ENCODE measurements at regions not wholly inside any gene's neighbourhood (a gene's known extent, or its start where the extent isn't known, plus 50 kb on each side); places are given as distances from the start of the nearest gene placed in this dataset.
"Not testable (repeated sequence)": the region's sequence is repeated elsewhere in the genome, so short reads cannot be mapped to it uniquely, and the experiment has no call there.

DNA sequence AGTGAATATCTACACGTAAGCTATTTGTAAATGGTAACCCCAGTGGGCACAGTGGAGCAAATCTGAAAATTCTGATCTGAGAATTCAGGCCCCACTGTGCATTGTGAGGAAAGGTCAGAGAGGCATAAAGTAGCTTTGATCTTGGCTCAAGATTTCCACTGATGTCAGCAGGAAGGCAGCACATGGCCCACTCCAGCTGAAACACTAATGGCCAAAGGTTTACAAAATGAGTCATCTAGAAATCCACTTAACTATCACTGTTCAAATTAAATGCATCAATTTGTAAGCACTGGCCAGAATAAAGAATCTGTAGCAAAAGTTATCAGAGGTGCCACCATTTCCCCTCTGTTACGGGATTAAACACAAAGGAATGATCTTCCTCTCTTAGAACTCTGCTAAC is 191.6 kb downstream of the C9orf152 start:
- DNase-seq (no peak), ATAC-seq (ENCODE audit: low read depth) (no peak)
- intact Hi-C loops (cut with micrococcal nuclease), result no loop called here
- TF ChIP-seq CTCF (IDR thresholded peaks at IDR 0.05) (no peak), EZH2 (IDR thresholded peaks at IDR 0.05; ENCODE audit: borderline replicate concordance, insufficient read depth, low read depth, low read length, poor library complexity, severe bottlenecking) (no peak)
- Histone ChIP-seq H3K9me3 (ENCODE audit: control extremely low read depth in 1 of 3, control insufficient read depth in 2 of 3, insufficient read depth in 1 of 3, low read length in 2 of 3) (no peaks in the 10 kb centered on the region), H4K20me1 (ENCODE audit: control insufficient read depth, insufficient read depth, low read length, poor library complexity, severe bottlenecking) (no peaks in the 10 kb centered on the region), H3K9ac (ENCODE audit: low read length) (no peak overlapping the region), H3K79me2 (ENCODE audit: control insufficient read depth, insufficient read depth, low read length) (no peaks in the 10 kb centered on the region), H3K27ac (ENCODE audit: low read length in 2 of 2) (no peak overlapping the region), H3K27me3 (replicated peaks in 1 of 4; ENCODE audit: control extremely low read depth in 1 of 4, control insufficient read depth in 3 of 4, insufficient read depth in 4 of 4, low read length in 3 of 4) (no peaks in the 10 kb centered on the region), H3K4me3 (ENCODE audit: control extremely low read depth in 1 of 5, extremely low read depth in 1 of 5, insufficient read depth in 1 of 5, low read depth in 2 of 5, low read length in 4 of 5) (no peak overlapping the region), H3K36me3 (replicated peaks in 1 of 2; ENCODE audit: control extremely low read depth in 1 of 2, control insufficient read depth in 1 of 2, extremely low read depth in 1 of 2, insufficient read depth in 2 of 2, low read length in 1 of 2) (no peaks in the 10 kb centered on the region), H3K4me1 (ENCODE audit: control insufficient read depth in 2 of 2, insufficient read depth in 2 of 2, low read length in 2 of 2) (no peaks in the 10 kb centered on the region), H2AFZ (ENCODE audit: insufficient read depth, low read depth, low read length, poor library complexity, severe bottlenecking) (no peak overlapping the region), H3K4me2 (replicated peaks; ENCODE audit: low read depth, low read length, poor library complexity, severe bottlenecking) (no peak overlapping the region)
- H3K4me3 Mint-ChIP-seq, result no peak overlapping the region
- no peaks in the 10 kb centered on the region for H3K9me3 Mint-ChIP-seq (ENCODE audit: insufficient read depth)
- ChIA-PET POLR2A (no interaction called here), CTCF (interaction anchor here (1.1 kb wide), 1 partner anchor 48 kb away, joined by 3 read pairs; no protein-coding TSS in a partner anchor)
- peaks cover 9% of the 10 kb centered on the region for H3K4me1 Mint-ChIP-seq
- H3K27me3 Mint-ChIP-seq, result no peaks in the 10 kb centered on the region
- no peak overlapping the region for H3K27ac Mint-ChIP-seq
- whole genome bisulfite sequencing (ENCODE audit: insufficient coverage), result 100% methylated on average over 1 of the region's 2 CpGs

GRCh38 chr9:110020216-110020615 is 187.7 kb downstream of the C9orf152 start:
- intact Hi-C loops (cut with micrococcal nuclease); H3K36me3 ChIP-seq (replicated peaks in 1 of 2; ENCODE audit: control extremely low read depth in 1 of 2, control insufficient read depth in 1 of 2, extremely low read depth in 1 of 2, insufficient read depth in 2 of 2, low read length in 1 of 2); H3K27me3 ChIP-seq (replicated peaks in 1 of 4; ENCODE audit: control extremely low read depth in 1 of 4, control insufficient read depth in 3 of 4, insufficient read depth in 4 of 4, low read length in 3 of 4); H3K79me2 ChIP-seq (ENCODE audit: control insufficient read depth, insufficient read depth, low read length); CTCF ChIA-PET; ATAC-seq (ENCODE audit: low read depth); DNase-seq; H3K27ac ChIP-seq (ENCODE audit: low read length in 2 of 2); H3K9ac ChIP-seq (ENCODE audit: low read length); H3K4me2 ChIP-seq (replicated peaks; ENCODE audit: low read depth, low read length, poor library complexity, severe bottlenecking); H3K4me1 ChIP-seq (ENCODE audit: control insufficient read depth in 2 of 2, insufficient read depth in 2 of 2, low read length in 2 of 2); H3K9me3 ChIP-seq (ENCODE audit: control extremely low read depth in 1 of 3, control insufficient read depth in 2 of 3, insufficient read depth in 1 of 3, low read length in 2 of 3); H2AFZ ChIP-seq (ENCODE audit: insufficient read depth, low read depth, low read length, poor library complexity, severe bottlenecking); H3K27ac Mint-ChIP-seq; H3K27me3 Mint-ChIP-seq; H3K4me3 Mint-ChIP-seq; H4K20me1 ChIP-seq (ENCODE audit: control insufficient read depth, insufficient read depth, low read length, poor library complexity, severe bottlenecking); H3K9me3 Mint-ChIP-seq (ENCODE audit: insufficient read depth); H3K4me3 ChIP-seq (ENCODE audit: control extremely low read depth in 1 of 5, extremely low read depth in 1 of 5, insufficient read depth in 1 of 5, low read depth in 2 of 5, low read length in 4 of 5): not testable (repeated sequence)
- H3K4me1 Mint-ChIP-seq, result peaks cover 13% of the 10 kb centered on the region
- POLR2A ChIA-PET, result interaction anchor here (0.6 kb wide), 1 partner anchor 8 kb away, joined by 6 read pairs; no protein-coding TSS in a partner anchor
- no CpG with 5 or more reads among the region's 4 CpGs for WGBS (ENCODE audit: insufficient coverage)

All from B cell (primary cell).